ENCODE measurements at regions not wholly inside any gene's neighbourhood (a gene's known extent, or its start where the extent isn't known, plus 50 kb on each side); places are given as distances from the start of the nearest gene placed in this dataset.
"Not testable (repeated sequence)": the region's sequence is repeated elsewhere in the genome, so short reads cannot be mapped to it uniquely, and the experiment has no call there.

DNA sequence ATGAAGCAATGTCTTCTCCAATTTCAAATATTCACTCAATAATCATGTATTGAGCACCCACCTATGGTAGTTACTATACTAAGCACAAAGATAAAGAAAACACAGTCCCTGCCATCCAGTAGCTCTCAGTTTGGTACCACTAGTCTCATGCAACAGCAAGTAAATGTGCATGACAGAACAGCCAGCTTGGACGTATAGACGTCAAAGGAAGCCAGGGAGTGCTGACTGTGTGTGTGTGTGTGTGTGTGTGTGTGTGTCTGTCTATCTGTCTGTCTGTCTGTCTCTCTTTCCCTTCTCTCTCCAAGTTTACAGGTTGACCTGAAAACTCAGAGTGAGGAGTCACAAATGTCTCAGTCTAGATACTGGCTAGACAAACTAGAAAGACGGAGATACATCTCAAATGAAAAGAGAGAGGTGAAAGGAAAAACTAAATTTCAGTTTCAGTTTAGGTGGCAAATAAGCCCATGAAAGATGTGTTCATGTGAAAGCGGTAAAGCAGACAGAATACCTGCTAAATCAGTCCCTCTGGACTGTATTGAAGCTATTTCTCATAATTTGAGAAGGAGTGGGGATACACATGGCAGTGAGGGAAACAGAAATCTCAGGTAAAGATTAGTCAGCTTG lies 141.1 kb upstream of the PTPRG start:
- no peaks in the 10 kb centered on the region for H3K9me3 ChIP-seq
- intact Hi-C loops (cut with DNase I; ENCODE audit: low total_unique reads), result no loop called here

DNA sequence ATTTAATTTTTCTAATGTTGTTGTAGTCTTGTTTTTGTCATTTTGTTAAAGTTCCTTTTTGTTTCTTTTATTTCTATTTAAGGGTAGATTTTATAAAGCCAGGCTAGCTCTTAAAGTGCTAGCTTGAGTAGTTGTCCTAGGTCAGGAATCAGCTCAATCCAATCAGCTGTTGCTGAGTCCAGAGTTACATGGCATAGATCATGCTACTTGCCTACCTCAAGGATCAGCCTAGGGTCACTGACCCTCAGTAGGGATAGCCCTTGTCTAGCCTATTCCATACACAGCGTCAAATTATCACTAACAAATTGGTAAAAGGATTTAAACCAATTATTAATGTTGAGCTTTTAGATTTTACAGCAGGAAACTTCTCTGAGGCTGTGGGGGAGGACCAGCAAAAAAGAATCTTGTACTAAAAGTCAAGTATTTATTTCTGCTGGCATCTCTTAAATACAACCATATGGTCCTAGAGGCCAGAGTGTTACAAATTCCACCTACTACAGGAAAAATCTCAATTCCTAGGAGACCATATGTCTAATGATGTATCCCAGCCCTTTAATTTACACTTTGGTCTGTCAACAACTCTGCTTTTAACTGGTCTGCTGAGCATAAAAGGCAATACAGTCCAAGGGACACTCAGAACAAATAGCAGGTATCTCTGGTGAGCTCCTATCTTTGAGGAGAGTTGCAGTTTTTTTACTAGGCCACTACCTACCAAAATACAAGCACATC lies 138.3 kb upstream of the PTPRG start:
- TF ChIP-seq, protein P1, sequence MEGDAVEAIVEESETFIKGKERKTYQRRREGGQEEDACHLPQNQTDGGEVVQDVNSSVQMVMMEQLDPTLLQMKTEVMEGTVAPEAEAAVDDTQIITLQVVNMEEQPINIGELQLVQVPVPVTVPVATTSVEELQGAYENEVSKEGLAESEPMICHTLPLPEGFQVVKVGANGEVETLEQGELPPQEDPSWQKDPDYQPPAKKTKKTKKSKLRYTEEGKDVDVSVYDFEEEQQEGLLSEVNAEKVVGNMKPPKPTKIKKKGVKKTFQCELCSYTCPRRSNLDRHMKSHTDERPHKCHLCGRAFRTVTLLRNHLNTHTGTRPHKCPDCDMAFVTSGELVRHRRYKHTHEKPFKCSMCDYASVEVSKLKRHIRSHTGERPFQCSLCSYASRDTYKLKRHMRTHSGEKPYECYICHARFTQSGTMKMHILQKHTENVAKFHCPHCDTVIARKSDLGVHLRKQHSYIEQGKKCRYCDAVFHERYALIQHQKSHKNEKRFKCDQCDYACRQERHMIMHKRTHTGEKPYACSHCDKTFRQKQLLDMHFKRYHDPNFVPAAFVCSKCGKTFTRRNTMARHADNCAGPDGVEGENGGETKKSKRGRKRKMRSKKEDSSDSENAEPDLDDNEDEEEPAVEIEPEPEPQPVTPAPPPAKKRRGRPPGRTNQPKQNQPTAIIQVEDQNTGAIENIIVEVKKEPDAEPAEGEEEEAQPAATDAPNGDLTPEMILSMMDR (IDR thresholded peaks at IDR 0.05), result no peak
- H3K27me3 ChIP-seq, result no peaks in the 10 kb centered on the region
- intact Hi-C loops (cut with DNase I; ENCODE audit: low total_unique reads), result no loop called here
- H3K36me3 ChIP-seq, result no peaks in the 10 kb centered on the region
- no peaks in the 10 kb centered on the region for H3K4me1 ChIP-seq
- no peak overlapping the region for H3K27ac ChIP-seq
- no peak for DNase-seq
- H3K4me3 ChIP-seq, result no peak overlapping the region
- H3K9me3 ChIP-seq, result no peaks in the 10 kb centered on the region

More for the DNA sequence above, 141.1 kb upstream of the PTPRG start:
- DNase-seq, result no peak
- Histone ChIP-seq H3K4me3 (no peak overlapping the region), H3K27me3 (no peaks in the 10 kb centered on the region), H3K36me3 (no peaks in the 10 kb centered on the region), H3K27ac (no peak overlapping the region), H3K4me1 (no peaks in the 10 kb centered on the region)
- TF ChIP-seq, protein P1 (IDR thresholded peaks at IDR 0.05), result no peak

DNA sequence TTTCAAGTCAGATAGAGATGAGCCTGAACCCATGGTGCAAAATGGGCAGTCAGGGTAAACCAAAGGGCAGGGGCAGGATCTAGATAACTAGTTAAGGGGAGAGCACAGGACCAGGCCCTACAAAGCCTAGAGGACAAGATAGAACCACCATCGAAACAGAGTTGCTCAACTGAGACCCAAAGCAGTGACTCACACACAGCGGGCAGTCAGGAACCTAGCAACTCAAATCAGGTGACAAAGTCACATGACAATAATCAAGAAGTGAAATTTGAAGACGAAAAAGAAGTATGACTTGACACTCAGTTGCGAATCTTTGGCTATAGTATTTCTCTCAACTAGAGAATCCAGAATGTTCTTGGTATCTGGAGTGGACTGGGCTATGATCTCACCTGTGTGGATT lies 136.0 kb upstream of the PTPRG start:
- no peaks in the 10 kb centered on the region for H3K27me3 ChIP-seq
- no peaks in the 10 kb centered on the region for H3K4me1 ChIP-seq
- no peaks in the 10 kb centered on the region for H3K36me3 ChIP-seq
- no peak overlapping the region for H3K27ac ChIP-seq
- H3K4me3 ChIP-seq, result no peak overlapping the region
- intact Hi-C loops (cut with DNase I; ENCODE audit: low total_unique reads), result no loop called here
- H3K9me3 ChIP-seq, result no peaks in the 10 kb centered on the region
- TF ChIP-seq, protein P1 (IDR thresholded peaks at IDR 0.05), result no peak
- no peak for DNase-seq

DNA sequence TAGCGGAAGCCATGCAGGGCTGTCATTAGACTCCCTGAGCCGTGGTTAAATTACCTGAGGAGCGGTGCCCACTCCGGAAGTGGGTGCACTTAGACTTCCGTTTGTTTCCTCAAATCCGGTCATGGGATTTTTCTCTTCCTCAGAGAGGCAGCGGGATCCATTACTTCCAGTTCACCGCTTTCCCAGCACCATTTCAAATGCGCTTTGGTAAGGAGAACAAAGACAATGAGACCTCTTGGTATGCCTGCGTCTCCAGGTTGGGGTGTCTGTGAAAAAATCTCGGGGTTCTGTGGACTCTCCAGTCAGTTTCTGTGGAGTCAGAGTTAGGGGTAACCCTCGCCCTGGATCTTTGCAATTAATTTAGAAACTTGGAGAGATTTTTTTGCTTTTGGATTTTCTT lies 132.3 kb upstream of the PTPRG start:
- intact Hi-C loops (cut with DNase I; ENCODE audit: low total_unique reads), result no loop called here
- Histone ChIP-seq H3K4me1 (no peaks in the 10 kb centered on the region), H3K9me3 (no peaks in the 10 kb centered on the region), H3K27me3 (no peaks in the 10 kb centered on the region), H3K27ac (no peak overlapping the region), H3K4me3 (no peak overlapping the region), H3K36me3 (no peaks in the 10 kb centered on the region)
- TF ChIP-seq, protein P1 (IDR thresholded peaks at IDR 0.05), result no peak
- no peak for DNase-seq

DNA sequence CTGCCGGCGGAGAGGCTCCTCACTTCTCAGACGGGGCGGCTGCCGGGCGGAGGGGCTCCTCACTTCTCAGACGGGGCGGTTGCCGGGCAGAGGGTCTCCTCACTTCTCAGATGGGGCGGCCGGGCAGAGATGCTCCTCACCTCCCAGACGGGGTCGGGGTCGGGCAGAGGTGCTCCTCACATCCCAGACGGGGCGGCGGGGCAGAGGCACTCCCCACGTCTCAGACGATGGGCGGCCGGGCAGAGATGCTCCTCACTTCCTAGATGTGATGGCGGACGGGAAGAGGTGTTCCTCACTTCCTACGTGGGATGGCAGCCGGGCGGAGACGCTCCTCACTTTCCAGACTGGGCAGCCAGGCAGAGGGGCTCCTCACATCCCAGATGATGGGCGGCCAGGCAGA lies 126.5 kb upstream of the PTPRG start:
- intact Hi-C loops (cut with DNase I; ENCODE audit: low total_unique reads); H3K27me3 ChIP-seq; H3K4me3 ChIP-seq; H3K4me1 ChIP-seq; H3K9me3 ChIP-seq; H3K36me3 ChIP-seq; H3K27ac ChIP-seq; DNase-seq: not testable (repeated sequence)

DNA sequence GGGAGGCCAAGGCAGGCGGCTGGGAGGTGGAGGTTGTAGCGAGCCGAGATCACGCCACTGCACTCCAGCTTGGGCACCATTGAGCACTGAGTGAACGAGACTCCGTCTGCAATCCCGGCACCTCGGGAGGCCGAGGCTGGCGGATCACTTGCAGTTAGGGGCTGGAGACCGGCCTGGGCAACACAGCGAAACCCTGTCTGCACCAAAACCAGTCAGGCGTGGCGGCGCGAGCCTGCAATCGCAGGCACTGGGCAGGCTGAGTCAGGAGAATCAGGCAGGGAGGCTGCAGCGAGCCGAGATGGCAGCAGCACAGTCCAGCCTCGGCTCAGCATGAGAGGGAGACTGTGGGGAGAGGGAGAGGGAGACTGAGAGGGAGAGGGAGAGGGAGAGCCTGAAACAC lies 126.0 kb upstream of the PTPRG start:
- H3K27me3 ChIP-seq; H3K9me3 ChIP-seq; H3K4me3 ChIP-seq; H3K36me3 ChIP-seq; H3K27ac ChIP-seq; intact Hi-C loops (cut with DNase I; ENCODE audit: low total_unique reads); DNase-seq; H3K4me1 ChIP-seq: not testable (repeated sequence)
